ENCODE measurements at regions not wholly inside any gene's neighbourhood (a gene's known extent, or its start where the extent isn't known, plus 50 kb on each side); places are given as distances from the start of the nearest gene placed in this dataset.

- H3K27me3 ChIP-seq: no peaks in the 10 kb centered on the region
- H3K4me3 ChIP-seq: no peak overlapping the region
- H3K36me3 ChIP-seq: no peaks in the 10 kb centered on the region
- H3K4me1 ChIP-seq: no peaks in the 10 kb centered on the region
- no peaks in the 10 kb centered on the region for H3K9me3 ChIP-seq
- in situ Hi-C loops (cut with MboI; ENCODE audit: low pct_ligation_motif_present in 1 of 4, low pct_unique_long_range_greater_than_20kb in 1 of 4, low sequenced_read_pairs in 3 of 4): no loop called here
- no peak for DNase-seq
- H3K27ac ChIP-seq: no peak overlapping the region
- TF ChIP-seq CTCF (IDR thresholded peaks at IDR 0.05) (no peak), EP300 (IDR thresholded peaks at IDR 0.05; ENCODE audit: low read depth) (no peak), POLR2A (IDR thresholded peaks at IDR 0.05) (no peak), POLR2AphosphoS5 (IDR thresholded peaks at IDR 0.05) (no peak)
- intact Hi-C loops (cut with DNase I; ENCODE audit: low total_unique reads): no loop called here
Measured at GRCh38 chr13:74645586-74645985, 511.4 kb upstream of the KLF12 start.

- H3K4me3 ChIP-seq: no peak overlapping the region
- 43 to 77% methylated on average over 1 of the region's 1 CpG for WGBS, 2 donors (ENCODE audit: low coverage in 1 of 2)
- H3K27me3 ChIP-seq: no peaks in the 10 kb centered on the region
- H3K9me3 ChIP-seq: no peaks in the 10 kb centered on the region
- no peak for TF ChIP-seq POLR2A (IDR thresholded peaks at IDR 0.05)
- TF ChIP-seq POLR2AphosphoS5 (IDR thresholded peaks at IDR 0.05): no peak
- TF ChIP-seq CTCF (IDR thresholded peaks at IDR 0.05): no peak
- no peak for TF ChIP-seq EP300 (IDR thresholded peaks at IDR 0.05; ENCODE audit: low read depth)
- no peak overlapping the region for H3K27ac ChIP-seq
- no peaks in the 10 kb centered on the region for H3K4me1 ChIP-seq
- intact Hi-C loops (cut with DNase I; ENCODE audit: low total_unique reads) (no loop called here), in situ Hi-C loops (cut with MboI; ENCODE audit: low pct_ligation_motif_present in 1 of 4, low pct_unique_long_range_greater_than_20kb in 1 of 4, low sequenced_read_pairs in 3 of 4) (no loop called here)
- H3K36me3 ChIP-seq: no peaks in the 10 kb centered on the region
- no peak for DNase-seq
Measured at GRCh38 chr13:74644229-74644628, 510.0 kb upstream of the KLF12 start.

GRCh38 chr13:74641586-74641985 is 507.4 kb upstream of the KLF12 start:
- TF ChIP-seq POLR2A (IDR thresholded peaks at IDR 0.05) (no peak), CTCF (IDR thresholded peaks at IDR 0.05) (no peak), EP300 (IDR thresholded peaks at IDR 0.05; ENCODE audit: low read depth) (no peak), POLR2AphosphoS5 (IDR thresholded peaks at IDR 0.05) (no peak)
- intact Hi-C loops (cut with DNase I; ENCODE audit: low total_unique reads) (no loop called here), in situ Hi-C loops (cut with MboI; ENCODE audit: low pct_ligation_motif_present in 1 of 4, low pct_unique_long_range_greater_than_20kb in 1 of 4, low sequenced_read_pairs in 3 of 4) (no loop called here)
- 77 to 90% methylated on average over 2 to 4 of the region's 4 CpGs for WGBS, 2 donors (ENCODE audit: low coverage in 1 of 2)
- DNase-seq: no peak
- no peaks in the 10 kb centered on the region for H3K9me3 ChIP-seq
- H3K27me3 ChIP-seq: no peaks in the 10 kb centered on the region
- H3K4me1 ChIP-seq: no peaks in the 10 kb centered on the region
- no peak overlapping the region for H3K4me3 ChIP-seq
- no peaks in the 10 kb centered on the region for H3K36me3 ChIP-seq
- no peak overlapping the region for H3K27ac ChIP-seq

- intact Hi-C loops (cut with DNase I; ENCODE audit: low total_unique reads): no loop called here
- H3K4me3 ChIP-seq: no peak overlapping the region
- no peaks in the 10 kb centered on the region for H3K36me3 ChIP-seq
- H3K27me3 ChIP-seq: no peaks in the 10 kb centered on the region
- 79 to 93% methylated on average over 2 of the region's 2 CpGs for WGBS, 2 donors (ENCODE audit: low coverage in 1 of 2)
- no peaks in the 10 kb centered on the region for H3K4me1 ChIP-seq
- H3K27ac ChIP-seq: no peak overlapping the region
- DNase-seq: no peak
- in situ Hi-C loops (cut with MboI; ENCODE audit: low pct_ligation_motif_present in 1 of 4, low pct_unique_long_range_greater_than_20kb in 1 of 4, low sequenced_read_pairs in 3 of 4): no loop called here
- H3K9me3 ChIP-seq: no peaks in the 10 kb centered on the region
- no peak for TF ChIP-seq POLR2AphosphoS5 (IDR thresholded peaks at IDR 0.05)
- no peak for TF ChIP-seq POLR2A (IDR thresholded peaks at IDR 0.05)
- no peak for TF ChIP-seq CTCF (IDR thresholded peaks at IDR 0.05)
- no peak for TF ChIP-seq EP300 (IDR thresholded peaks at IDR 0.05; ENCODE audit: low read depth)
Measured at GRCh38 chr13:74633734-74634133, 499.5 kb upstream of the KLF12 start.
